Activated T-cell treated with anti-CD3 and anti-CD28 coated beads, Interleukin-2, amount 50 U/mL, for 4 hours (primary cell): ENCODE measurements at regions not wholly inside any gene's neighbourhood (a gene's known extent, or its start where the extent isn't known, plus 50 kb on each side); places are given as distances from the start of the nearest gene placed in this dataset.

ENCODE experiments used
- ATAC-seq, 2 donors: fragments of 200-7000 bp; cut with Tn5 transposase; one replicate each; pipeline ENCODE4 v1.10.0; 2021
- DNase-seq: peaks from one replicate; pipeline ENCODE4 v3.0.0-alpha.2; 2020
- H3K27me3 Mint-ChIP-seq: one replicate; pipeline ENCODE4 v1.8.0; 2021; ENCODE audit warnings: low read depth, mixed read lengths
- H3K36me3 Mint-ChIP-seq: one replicate; pipeline ENCODE4 v1.8.0; 2022; ENCODE audit warnings: mixed read lengths; ENCODE audit not compliant: insufficient read depth
- H3K4me1 Mint-ChIP-seq: one replicate; pipeline ENCODE4 v1.8.0; 2021; ENCODE audit warnings: low read depth, mixed read lengths
- H3K4me3 Mint-ChIP-seq: one replicate; pipeline ENCODE4 v1.8.0; 2021; ENCODE audit warnings: mild to moderate bottlenecking, moderate library complexity, mixed read lengths
- H3K9me3 Mint-ChIP-seq: one replicate; pipeline ENCODE4 v1.8.0; 2021; ENCODE audit warnings: mixed read lengths

DNA sequence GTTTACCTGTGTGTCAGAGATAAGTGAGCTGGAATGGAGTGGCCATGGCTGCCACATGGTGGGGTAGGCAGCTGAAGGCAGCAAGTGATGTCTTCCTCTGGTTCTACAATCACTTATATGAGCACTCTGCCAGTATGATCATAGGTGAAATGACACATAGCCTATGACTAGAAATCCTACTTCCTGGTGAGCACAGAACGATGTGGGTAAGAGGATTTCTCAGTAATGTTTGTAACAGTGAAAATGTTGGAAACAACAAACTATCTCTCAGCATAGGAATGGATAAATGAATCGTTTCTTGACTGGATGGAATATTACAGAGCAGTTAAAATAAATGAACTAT is 187.0 kb upstream of the S1PR3 start:
- no peaks in the 10 kb centered on the region for H3K9me3 Mint-ChIP-seq
- peak in 1 of 2 donors; percentile 58 for ATAC-seq
- no peak for DNase-seq
- no peaks in the 10 kb centered on the region for H3K4me1 Mint-ChIP-seq
- no peak overlapping the region for H3K4me3 Mint-ChIP-seq
- H3K27me3 Mint-ChIP-seq = peaks cover 16% of the 10 kb centered on the region
- no peaks in the 10 kb centered on the region for H3K36me3 Mint-ChIP-seq

DNA sequence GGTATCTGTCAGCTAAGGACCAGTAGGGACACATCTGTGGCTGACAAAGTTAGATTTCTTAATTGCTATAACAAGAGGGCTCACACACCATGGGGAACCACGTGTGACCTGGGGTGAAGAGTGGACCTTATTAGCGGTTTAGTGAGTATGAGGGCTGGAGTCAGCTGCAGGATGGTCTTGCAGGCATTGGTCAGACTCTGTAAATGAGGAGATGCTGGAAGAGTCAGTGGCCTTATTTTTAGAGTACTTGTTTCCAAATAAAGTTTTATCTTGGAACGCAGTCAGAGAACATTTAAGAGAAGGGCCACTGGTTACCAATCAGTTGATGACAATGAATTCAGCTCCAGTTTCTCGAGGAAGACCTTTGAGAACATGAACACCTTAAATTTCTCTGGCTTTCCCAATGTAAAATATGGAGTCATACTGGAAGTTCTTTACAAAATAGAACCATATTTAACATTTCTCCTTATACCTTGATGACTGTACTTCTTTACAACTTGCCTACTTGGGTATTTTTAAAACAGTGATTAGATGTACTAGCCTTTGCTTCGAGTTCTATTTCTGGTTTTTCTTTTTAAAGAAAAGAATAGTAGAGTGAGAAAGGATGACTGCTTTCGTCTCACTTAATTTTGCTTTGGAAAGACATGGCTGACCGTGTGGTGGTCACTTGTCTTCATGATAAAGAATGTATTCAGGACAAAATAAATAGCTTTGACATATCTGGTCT is 185.9 kb upstream of the S1PR3 start:
- no peak for ATAC-seq
- H3K9me3 Mint-ChIP-seq = no peaks in the 10 kb centered on the region
- H3K27me3 Mint-ChIP-seq = peaks cover 14% of the 10 kb centered on the region
- H3K4me1 Mint-ChIP-seq = no peaks in the 10 kb centered on the region
- DNase-seq = no peak
- H3K4me3 Mint-ChIP-seq = no peak overlapping the region
- H3K36me3 Mint-ChIP-seq = no peaks in the 10 kb centered on the region

DNA sequence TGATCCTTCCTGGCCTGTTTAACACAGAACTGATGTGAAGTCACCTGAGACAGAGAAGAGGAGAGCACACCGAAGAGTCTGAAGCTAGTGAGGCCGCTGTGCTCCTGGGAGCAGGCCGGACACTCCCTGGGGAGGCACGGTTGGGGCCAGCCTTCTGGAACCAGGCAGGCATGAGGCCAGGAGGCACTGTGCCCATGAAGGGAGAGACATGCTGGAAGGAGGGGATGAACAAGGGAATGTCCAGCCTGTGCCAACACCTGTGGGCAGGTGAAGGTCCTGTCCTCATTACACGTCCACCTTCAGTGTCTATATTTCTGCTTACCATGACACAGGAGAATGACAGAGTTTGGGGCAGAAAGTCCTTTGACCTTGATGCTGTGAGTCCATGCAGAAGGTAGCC is 183.8 kb upstream of the S1PR3 start:
- no peak for DNase-seq
- Mint-ChIP-seq H3K36me3 (no peaks in the 10 kb centered on the region), H3K27me3 (peaks cover 16% of the 10 kb centered on the region), H3K4me1 (no peaks in the 10 kb centered on the region), H3K9me3 (no peaks in the 10 kb centered on the region), H3K4me3 (no peak overlapping the region)
- ATAC-seq = no peak

DNA sequence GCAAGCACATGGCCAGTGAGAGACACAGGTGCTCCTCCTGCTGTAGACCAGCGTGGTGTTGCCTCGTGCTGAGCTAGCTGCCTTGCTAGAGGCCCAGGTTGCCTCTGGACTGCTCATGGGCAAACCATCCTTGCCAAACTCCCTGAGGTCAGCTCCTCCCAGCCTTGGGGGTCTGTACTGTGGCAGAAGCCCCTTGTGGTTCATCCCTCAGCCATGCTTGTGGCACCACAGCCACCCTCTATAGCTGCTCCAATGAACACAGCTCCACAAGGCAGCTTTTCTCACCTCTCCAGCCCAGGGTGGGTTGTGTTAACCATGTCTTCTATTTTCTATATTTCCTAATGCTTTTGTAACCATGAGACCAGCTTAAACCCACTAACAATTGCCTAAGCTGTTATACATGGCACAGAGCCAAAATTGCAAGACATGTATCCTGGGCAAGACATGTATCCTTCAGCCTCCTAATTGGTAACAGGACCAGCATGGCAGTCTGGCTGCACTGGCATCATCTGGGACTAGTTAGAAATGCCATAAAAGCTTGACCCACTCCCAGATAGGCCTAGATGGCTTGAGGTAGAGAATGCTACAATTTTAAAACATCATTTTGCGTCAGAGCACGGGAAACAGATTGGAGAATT is 183.1 kb upstream of the S1PR3 start:
- H3K4me1 Mint-ChIP-seq = no peaks in the 10 kb centered on the region
- H3K4me3 Mint-ChIP-seq = no peak overlapping the region
- no peaks in the 10 kb centered on the region for H3K9me3 Mint-ChIP-seq
- ATAC-seq (no peak), DNase-seq (no peak)
- H3K27me3 Mint-ChIP-seq = peaks cover 15% of the 10 kb centered on the region
- no peaks in the 10 kb centered on the region for H3K36me3 Mint-ChIP-seq

DNA sequence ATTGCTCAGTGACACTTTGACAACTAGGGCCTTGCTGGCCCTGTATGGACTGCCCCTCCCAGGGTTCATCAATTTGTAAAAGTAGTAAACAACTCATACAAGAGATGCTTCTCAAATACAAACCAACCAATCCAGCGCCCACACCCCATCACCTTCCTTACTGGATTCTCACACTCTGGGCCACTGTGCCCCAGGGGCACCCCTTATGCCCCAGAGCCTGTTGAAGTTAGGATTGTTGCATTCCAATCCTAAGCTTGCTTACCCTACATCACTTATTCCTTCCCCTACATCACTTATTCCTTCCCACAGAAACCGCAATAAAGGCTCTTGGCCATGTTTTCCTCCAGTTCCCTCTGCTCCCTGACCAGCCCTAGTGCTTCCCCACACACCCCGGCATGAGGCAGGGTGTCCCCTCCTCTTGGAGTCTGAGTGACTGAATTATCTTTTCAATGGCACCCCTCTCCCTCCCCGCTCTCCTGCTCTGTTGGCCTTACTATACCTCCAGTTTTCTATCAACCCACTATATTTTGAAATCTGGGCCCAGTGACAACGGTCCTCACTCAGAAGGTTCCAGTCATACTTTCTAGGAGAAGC is 182.4 kb upstream of the S1PR3 start:
- Mint-ChIP-seq H3K27me3 (peaks cover 9% of the 10 kb centered on the region), H3K4me1 (no peaks in the 10 kb centered on the region), H3K4me3 (no peak overlapping the region), H3K36me3 (no peaks in the 10 kb centered on the region), H3K9me3 (no peaks in the 10 kb centered on the region)
- DNase-seq (no peak), ATAC-seq (no peak)

DNA sequence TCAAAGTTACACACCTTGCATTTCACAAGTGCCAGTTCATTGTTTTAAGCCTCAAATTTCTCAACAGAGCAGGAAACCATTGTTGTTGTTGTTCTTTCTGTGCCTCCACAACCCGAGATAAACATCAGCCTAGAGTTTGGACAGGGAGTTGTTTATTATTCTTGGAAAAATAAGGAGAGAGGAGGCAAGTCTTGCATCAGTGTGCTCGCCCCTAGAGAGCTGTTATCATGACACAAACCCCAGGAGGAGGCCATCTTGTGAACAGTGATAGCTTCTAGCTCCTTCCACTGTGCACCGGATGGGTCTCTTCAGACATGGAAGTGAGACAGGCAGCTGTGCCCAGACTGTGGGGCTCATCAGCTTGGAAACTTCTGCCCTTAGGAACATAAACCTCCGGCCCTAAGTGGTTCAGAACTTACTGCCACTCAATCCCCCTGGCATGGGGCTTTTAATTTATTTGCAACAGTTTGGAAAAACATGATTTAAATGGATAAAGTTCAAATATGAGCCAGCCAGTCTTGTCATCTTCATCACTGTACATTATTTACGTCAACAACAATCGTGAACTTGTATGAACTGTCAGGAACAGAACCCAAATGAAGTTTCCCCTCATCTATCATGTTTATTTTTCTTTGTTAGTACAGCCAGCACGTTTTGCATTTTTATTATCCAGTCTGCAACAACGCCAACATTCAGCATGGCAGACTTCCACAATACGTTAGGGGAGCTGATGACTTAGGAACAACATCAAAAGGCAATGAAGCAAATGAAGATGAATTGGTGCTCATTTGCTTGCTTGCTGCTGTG is 181.7 kb upstream of the S1PR3 start:
- H3K4me3 Mint-ChIP-seq = no peak overlapping the region
- no peaks in the 10 kb centered on the region for H3K36me3 Mint-ChIP-seq
- DNase-seq (no peak), ATAC-seq (no peak)
- H3K4me1 Mint-ChIP-seq = no peaks in the 10 kb centered on the region
- peaks cover 7% of the 10 kb centered on the region for H3K27me3 Mint-ChIP-seq
- no peaks in the 10 kb centered on the region for H3K9me3 Mint-ChIP-seq

DNA sequence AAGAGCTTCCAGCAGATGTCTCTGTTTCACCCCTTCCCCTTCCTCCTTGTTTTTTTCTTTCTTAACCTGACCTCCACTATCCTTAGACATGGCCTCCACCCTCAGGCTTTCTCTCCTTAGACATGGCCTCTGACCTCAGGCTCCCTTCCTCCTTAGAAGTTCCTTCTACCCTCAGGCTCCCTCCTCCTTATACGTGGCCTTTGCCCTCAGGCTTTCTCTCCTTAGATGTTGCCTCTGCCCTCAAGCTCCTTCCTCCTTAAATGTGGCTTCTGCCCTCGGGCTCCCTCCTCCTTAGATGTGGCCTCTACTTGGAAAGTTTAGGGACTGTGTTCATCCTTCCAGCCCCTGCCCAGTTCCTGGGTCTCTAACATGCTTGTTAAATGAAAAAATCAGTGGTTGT is 180.4 kb upstream of the S1PR3 start:
- Mint-ChIP-seq H3K27me3 (peaks cover 9% of the 10 kb centered on the region), H3K4me3 (no peak overlapping the region), H3K9me3 (no peaks in the 10 kb centered on the region), H3K36me3 (no peaks in the 10 kb centered on the region), H3K4me1 (no peaks in the 10 kb centered on the region)
- ATAC-seq (no peak), DNase-seq (no peak)

DNA sequence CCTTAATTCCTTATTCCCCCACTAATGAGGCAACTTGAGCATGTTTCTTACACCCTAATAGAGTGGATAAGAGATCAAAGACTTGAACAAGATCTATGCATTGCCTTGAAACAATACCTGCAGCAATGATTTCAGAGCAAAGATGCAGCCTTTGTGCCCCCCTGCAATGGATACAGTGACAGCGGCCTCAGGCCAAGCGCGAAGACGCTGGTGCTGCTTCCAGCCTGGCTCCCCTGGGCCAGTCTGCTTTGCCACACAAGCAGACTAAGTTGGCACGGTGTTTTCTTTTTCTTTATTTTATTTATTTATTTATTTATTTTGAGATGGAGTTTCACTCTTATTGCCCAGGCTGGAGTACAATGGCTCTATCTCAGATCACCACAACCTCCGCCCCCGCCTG is 179.8 kb upstream of the S1PR3 start:
- no peaks in the 10 kb centered on the region for H3K4me1 Mint-ChIP-seq
- H3K27me3 Mint-ChIP-seq = peaks cover 12% of the 10 kb centered on the region
- no peaks in the 10 kb centered on the region for H3K9me3 Mint-ChIP-seq
- ATAC-seq (no peak), DNase-seq (no peak)
- no peak overlapping the region for H3K4me3 Mint-ChIP-seq
- no peaks in the 10 kb centered on the region for H3K36me3 Mint-ChIP-seq

DNA sequence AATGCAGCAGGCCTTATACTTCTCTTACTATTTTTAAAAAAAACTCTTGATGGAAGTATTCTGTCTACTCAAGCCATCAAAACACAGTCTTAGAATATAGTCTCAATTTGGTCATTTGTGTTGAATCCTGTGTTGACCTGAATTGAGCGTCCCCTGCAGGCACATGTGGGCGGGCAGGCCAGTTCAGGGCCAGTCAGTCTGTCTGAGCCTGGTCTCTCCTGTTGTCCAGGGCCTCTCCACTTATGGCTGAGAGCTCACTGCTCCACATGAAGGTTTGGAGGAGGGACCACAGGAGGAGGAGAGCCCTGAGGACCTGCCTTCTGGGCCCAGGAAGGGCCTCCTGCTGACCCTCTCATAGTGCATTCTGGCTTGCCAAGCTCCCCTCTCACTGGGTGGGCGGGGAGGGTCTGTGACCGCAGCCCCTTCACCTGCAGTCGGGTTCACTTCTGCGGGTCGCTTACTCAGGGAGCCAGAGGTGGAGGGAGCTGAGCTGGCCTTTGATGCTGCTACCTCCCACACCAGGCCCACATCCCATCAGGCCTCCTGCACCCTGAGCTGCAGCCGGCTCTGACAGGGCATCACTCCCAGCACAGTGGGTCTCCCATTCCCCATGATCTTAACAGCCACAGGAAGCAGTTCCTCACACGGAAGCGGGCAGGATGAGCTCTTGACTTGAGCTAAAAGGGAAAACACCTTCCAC is 178.2 kb upstream of the S1PR3 start:
- no peak overlapping the region for H3K4me3 Mint-ChIP-seq
- ATAC-seq (no peak), DNase-seq (no peak)
- no peaks in the 10 kb centered on the region for H3K36me3 Mint-ChIP-seq
- no peaks in the 10 kb centered on the region for H3K4me1 Mint-ChIP-seq
- no peaks in the 10 kb centered on the region for H3K9me3 Mint-ChIP-seq
- H3K27me3 Mint-ChIP-seq = peaks cover 10% of the 10 kb centered on the region

DNA sequence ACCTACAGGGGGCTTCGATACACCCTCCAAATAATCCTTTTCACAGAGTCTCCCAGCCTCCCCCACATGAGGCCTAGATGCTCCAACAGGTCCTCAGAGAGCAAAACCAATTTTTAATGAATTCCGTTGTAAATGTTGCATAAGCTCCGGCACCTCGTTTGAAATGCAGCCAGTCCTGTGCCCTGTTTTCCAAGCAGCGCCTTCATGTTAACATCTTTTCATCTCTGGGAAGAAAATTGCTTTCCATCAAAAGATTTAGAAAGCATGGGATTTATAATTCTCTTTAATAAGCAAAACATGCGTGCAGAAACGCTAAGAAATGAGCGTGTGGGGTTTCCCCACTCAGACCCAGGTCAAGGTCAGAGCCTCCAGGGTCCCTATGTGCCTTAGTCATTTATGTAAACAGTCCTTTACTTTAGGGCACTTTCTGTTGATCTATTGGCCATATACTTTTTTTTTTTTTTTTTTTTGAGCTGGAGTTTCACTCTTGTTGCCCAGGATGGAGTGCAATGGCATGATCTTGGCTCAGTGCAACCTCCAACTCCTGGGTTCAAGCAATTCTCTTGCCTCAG is 177.5 kb upstream of the S1PR3 start:
- ATAC-seq (no peak), DNase-seq (no peak)
- Mint-ChIP-seq H3K36me3 (no peaks in the 10 kb centered on the region), H3K4me3 (no peak overlapping the region), H3K4me1 (no peaks in the 10 kb centered on the region), H3K27me3 (peaks cover 10% of the 10 kb centered on the region), H3K9me3 (no peaks in the 10 kb centered on the region)

DNA sequence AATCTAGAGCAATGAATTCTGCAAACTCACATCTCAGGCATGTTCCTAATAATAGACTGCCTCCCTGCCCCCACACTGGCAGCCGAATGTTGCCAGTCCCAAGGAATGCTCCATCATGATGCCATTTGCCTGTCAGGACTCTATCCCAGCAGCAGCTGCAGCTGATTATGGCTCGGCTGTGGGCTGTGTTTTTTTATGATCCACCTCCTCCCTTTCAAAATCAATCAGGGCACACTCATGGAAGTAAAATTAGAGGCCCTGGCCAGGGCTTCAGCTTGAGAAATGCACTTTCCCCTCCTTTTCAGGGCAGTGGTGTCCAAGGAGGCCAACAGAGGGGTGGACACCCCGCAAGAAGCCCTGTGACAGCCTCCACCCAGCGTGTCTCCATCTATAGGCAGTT is 176.7 kb upstream of the S1PR3 start:
- Mint-ChIP-seq H3K9me3 (no peaks in the 10 kb centered on the region), H3K27me3 (peaks cover 10% of the 10 kb centered on the region), H3K4me3 (no peak overlapping the region)

DNA sequence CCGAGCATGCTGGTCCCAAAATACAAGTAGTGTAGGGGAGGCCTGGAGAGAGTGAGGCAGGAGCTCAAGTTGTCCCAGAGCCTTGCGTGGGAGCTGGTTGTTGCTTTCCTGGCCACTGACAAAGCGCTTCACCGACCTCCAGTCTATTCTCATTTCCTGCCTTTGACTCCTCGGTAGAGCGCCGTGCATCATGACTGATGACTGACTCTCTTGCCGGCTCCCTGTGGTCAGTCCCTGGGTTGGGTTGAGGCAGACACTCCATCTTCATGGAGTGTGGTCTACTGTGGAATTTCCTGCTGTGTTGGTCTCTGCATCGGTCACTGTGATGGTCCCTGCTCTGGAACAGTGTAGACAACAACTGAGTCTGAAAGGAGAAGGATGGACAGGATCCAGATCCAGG is 175.1 kb upstream of the S1PR3 start:
- H3K27me3 Mint-ChIP-seq = peaks cover 6% of the 10 kb centered on the region
- no peaks in the 10 kb centered on the region for H3K36me3 Mint-ChIP-seq
- no peak overlapping the region for H3K4me3 Mint-ChIP-seq
- no peaks in the 10 kb centered on the region for H3K9me3 Mint-ChIP-seq
- no peak for DNase-seq
- no peak for ATAC-seq
- no peaks in the 10 kb centered on the region for H3K4me1 Mint-ChIP-seq

More for the DNA sequence above, 176.7 kb upstream of the S1PR3 start:
- Mint-ChIP-seq H3K36me3 (no peaks in the 10 kb centered on the region), H3K4me1 (no peaks in the 10 kb centered on the region)
- DNase-seq = no peak
- no peak for ATAC-seq

DNA sequence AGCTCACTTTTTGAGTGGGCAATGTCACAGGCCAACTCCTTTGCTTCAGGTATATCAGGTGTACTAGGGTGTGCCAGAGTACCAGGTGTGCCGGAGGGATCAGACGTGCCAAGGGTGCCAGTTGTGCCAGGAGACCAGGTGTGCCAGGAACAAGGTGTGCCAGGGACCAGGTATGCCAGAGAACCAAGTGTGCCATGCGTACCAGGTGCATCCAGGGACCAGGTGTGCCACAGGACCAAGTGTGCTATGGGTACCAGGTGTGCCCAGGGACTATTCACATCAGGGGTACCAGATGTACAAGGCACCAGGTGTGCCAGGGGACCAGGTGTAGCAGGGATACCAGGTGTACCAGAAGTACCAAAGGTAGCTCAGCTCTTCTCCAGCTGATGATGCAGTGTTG is 174.7 kb upstream of the S1PR3 start:
- Mint-ChIP-seq H3K4me1 (no peaks in the 10 kb centered on the region), H3K27me3 (peaks cover 6% of the 10 kb centered on the region), H3K36me3 (no peaks in the 10 kb centered on the region), H3K9me3 (no peaks in the 10 kb centered on the region), H3K4me3 (no peak overlapping the region)
- DNase-seq (no peak), ATAC-seq (no peak)

DNA sequence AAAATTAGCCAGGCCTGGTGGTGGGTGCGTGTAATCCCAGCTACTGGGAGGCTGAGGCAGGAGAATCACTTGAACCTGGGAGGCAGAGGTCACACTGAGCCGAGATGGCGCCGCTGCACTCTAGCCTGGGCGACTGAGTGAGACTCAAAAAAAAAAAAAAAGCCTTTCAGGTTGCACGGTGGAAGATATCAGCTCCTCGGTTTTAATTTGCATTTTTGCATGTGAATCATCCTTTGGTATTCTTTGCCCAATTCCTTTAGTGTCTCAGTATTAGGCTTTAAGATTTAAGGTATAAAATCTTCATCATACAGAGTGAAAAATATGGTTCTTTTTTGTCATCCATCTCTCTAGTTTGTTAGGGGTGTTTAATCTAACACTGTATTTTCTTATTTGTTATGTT is 173.6 kb upstream of the S1PR3 start:
- no peaks in the 10 kb centered on the region for H3K9me3 Mint-ChIP-seq
- H3K36me3 Mint-ChIP-seq = no peaks in the 10 kb centered on the region
- H3K4me3 Mint-ChIP-seq = no peak overlapping the region
- peaks cover 10% of the 10 kb centered on the region for H3K27me3 Mint-ChIP-seq
- no peak for DNase-seq
- no peaks in the 10 kb centered on the region for H3K4me1 Mint-ChIP-seq
- ATAC-seq = no peak
